Fibroblast of pulmonary artery (primary cell): ENCODE measurements at regions not wholly inside any gene's neighbourhood (a gene's known extent, or its start where the extent isn't known, plus 50 kb on each side); places are given as distances from the start of the nearest gene placed in this dataset.

Experiments used
- DNase-seq: peaks from one replicate; pipeline ENCODE4 v3.0.0-alpha.2; 2010; ENCODE audit warnings: low read depth
- H3K4me3 ChIP-seq: replicated peaks from 2 replicates; pipeline ENCODE4 v1.5.1; 2011; ENCODE audit warnings: low read depth, mild to moderate bottlenecking, control low read depth, low read length, moderate library complexity
- CTCF ChIP-seq: IDR thresholded peaks from 2 replicates; pipeline ENCODE4 v1.5.1; 2011; ENCODE audit warnings: mild to moderate bottlenecking, control low read depth, low read length, inconsistent platforms; ENCODE audit errors: missing control alignments

- DNase-seq, result no peak
- no peak for TF ChIP-seq CTCF
- H3K4me3 ChIP-seq, result no peak overlapping the region
Measured at GRCh38 chr2:173607606-173608311, 253.1 kb downstream of the CDCA7 start.

GRCh38 chr2:173611121-173611520 is 256.4 kb downstream of the CDCA7 start:
- DNase-seq, result no peak
- no peak for TF ChIP-seq CTCF
- no peak overlapping the region for H3K4me3 ChIP-seq

- DNase-seq, result no peak
- H3K4me3 ChIP-seq, result no peak overlapping the region
- TF ChIP-seq CTCF, result no peak
Measured at GRCh38 chr2:173612354-173612753, 257.7 kb downstream of the CDCA7 start.

- no peak for DNase-seq
- no peak overlapping the region for H3K4me3 ChIP-seq
- TF ChIP-seq CTCF, result no peak
Measured at GRCh38 chr2:173613386-173613785, 258.7 kb downstream of the CDCA7 start.

- H3K4me3 ChIP-seq, result no peak overlapping the region
- no peak for TF ChIP-seq CTCF
- DNase-seq, result no peak
Measured at GRCh38 chr2:173614265-173614930, 259.7 kb downstream of the CDCA7 start.

- no peak for DNase-seq
- TF ChIP-seq CTCF, result no peak
- no peak overlapping the region for H3K4me3 ChIP-seq
Measured at GRCh38 chr2:173623438-173624319, 269.0 kb downstream of the CDCA7 start.
